ENCODE measurements at regions not wholly inside any gene's neighbourhood (a gene's known extent, or its start where the extent isn't known, plus 50 kb on each side); places are given as distances from the start of the nearest gene placed in this dataset.

DNA sequence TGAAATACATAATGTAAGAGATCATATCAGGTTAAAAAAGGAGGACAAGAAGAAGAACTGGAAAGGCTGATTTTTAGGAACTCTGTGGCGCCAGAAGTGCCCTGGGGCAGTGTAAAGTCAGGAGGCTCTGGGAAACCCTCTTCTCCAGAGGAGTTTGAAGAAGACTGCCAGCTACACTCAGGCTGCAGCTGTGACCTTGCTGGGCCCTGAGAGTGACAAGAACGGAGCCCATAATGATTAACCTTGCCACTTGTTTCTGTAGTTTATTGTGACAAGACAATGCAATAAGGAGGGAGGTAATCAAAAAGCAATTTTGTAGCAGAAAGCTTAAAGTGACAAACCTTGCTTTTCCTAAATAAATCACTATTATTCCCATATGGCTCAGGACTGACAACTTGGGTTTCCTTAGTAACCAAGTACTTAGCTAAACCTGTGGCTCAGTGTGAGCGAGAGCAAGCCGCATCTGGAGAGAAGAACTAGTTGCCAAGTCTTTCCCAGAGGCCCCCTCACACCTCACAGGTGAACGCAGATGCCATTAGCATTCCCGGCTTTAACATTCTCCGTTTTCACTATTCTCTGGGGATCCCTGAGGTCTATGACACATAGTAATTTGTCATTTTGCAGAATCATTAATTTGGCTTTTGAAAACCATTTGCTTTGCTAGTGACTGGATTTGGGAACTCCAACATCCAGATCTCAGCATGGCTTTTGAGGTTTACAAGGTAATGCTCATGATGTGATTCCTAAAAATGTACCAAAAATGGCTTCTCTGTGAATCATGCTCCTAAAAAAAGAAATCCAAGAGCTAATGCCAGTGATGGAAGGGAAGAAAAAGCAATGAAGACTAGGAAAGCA lies 115.9 kb downstream of the OMA1 start:
- TF ChIP-seq, protein P1, sequence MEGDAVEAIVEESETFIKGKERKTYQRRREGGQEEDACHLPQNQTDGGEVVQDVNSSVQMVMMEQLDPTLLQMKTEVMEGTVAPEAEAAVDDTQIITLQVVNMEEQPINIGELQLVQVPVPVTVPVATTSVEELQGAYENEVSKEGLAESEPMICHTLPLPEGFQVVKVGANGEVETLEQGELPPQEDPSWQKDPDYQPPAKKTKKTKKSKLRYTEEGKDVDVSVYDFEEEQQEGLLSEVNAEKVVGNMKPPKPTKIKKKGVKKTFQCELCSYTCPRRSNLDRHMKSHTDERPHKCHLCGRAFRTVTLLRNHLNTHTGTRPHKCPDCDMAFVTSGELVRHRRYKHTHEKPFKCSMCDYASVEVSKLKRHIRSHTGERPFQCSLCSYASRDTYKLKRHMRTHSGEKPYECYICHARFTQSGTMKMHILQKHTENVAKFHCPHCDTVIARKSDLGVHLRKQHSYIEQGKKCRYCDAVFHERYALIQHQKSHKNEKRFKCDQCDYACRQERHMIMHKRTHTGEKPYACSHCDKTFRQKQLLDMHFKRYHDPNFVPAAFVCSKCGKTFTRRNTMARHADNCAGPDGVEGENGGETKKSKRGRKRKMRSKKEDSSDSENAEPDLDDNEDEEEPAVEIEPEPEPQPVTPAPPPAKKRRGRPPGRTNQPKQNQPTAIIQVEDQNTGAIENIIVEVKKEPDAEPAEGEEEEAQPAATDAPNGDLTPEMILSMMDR (IDR thresholded peaks at IDR 0.05): no peak
- TF ChIP-seq POLR2A (IDR thresholded peaks at IDR 0.05): no peak
- no peak for TF ChIP-seq POLR2AphosphoS5 (IDR thresholded peaks at IDR 0.05)
- TF ChIP-seq EP300 (IDR thresholded peaks at IDR 0.05): no peak
- no peaks in the 10 kb centered on the region for H3K4me1 ChIP-seq
- H3K9me3 ChIP-seq: no peaks in the 10 kb centered on the region
- WGBS, 2 donors (ENCODE audit: low coverage in 1 of 2): 67 to 70% methylated on average over 6 to 7 of the region's 7 CpGs
- no peak overlapping the region for H3K4me3 ChIP-seq
- peaks cover 0 to 26% of the 10 kb centered on the region in 2 donors for H3K36me3 ChIP-seq
- no peak for ATAC-seq
- H3K27ac ChIP-seq: no peak overlapping the region
- no peaks in the 10 kb centered on the region for H3K27me3 ChIP-seq

GRCh38 chr1:58426918-58427317 lies 119.6 kb downstream of the OMA1 start:
- ATAC-seq: no peak
- H3K9me3 ChIP-seq: no peaks in the 10 kb centered on the region

GRCh38 chr1:58422436-58422835 lies 124.1 kb downstream of the OMA1 start:
- ATAC-seq: no peak
- WGBS, 2 donors (ENCODE audit: low coverage in 1 of 2): 83 to 94% methylated on average over 2 to 4 of the region's 4 CpGs
- no peaks in the 10 kb centered on the region for H3K4me1 ChIP-seq
- H3K9me3 ChIP-seq: no peaks in the 10 kb centered on the region
- TF ChIP-seq, protein P1 (IDR thresholded peaks at IDR 0.05): no peak
- TF ChIP-seq POLR2AphosphoS5 (IDR thresholded peaks at IDR 0.05) (no peak), POLR2A (IDR thresholded peaks at IDR 0.05) (no peak), EP300 (IDR thresholded peaks at IDR 0.05) (no peak)
- H3K4me3 ChIP-seq: no peak overlapping the region
- H3K27me3 ChIP-seq: no peaks in the 10 kb centered on the region
- H3K36me3 ChIP-seq: peaks cover 0 to 4% of the 10 kb centered on the region in 2 donors
- no peak overlapping the region for H3K27ac ChIP-seq

More at GRCh38 chr1:58426918-58427317, 119.6 kb downstream of the OMA1 start:
- no peak overlapping the region for H3K27ac ChIP-seq
- TF ChIP-seq POLR2A (IDR thresholded peaks at IDR 0.05) (no peak), EP300 (IDR thresholded peaks at IDR 0.05) (no peak), POLR2AphosphoS5 (IDR thresholded peaks at IDR 0.05) (no peak)
- TF ChIP-seq, protein P1 (IDR thresholded peaks at IDR 0.05): no peak
- H3K4me1 ChIP-seq: no peaks in the 10 kb centered on the region
- H3K27me3 ChIP-seq: no peaks in the 10 kb centered on the region
- 93% methylated on average over 2 of the region's 2 CpGs; no CpG with 5 or more reads in 1 of the 2 donors for WGBS, 2 donors (ENCODE audit: low coverage in 1 of 2)
- peaks cover 0 to 26% of the 10 kb centered on the region in 2 donors for H3K36me3 ChIP-seq
- H3K4me3 ChIP-seq: no peak overlapping the region

- Histone ChIP-seq H3K27ac (no peak overlapping the region), H3K4me1 (no peaks in the 10 kb centered on the region), H3K27me3 (no peaks in the 10 kb centered on the region), H3K9me3 (no peaks in the 10 kb centered on the region), H3K36me3 (peaks cover 0 to 11% of the 10 kb centered on the region in 2 donors), H3K4me3 (no peak overlapping the region)
- ATAC-seq: no peak
- TF ChIP-seq POLR2A (IDR thresholded peaks at IDR 0.05) (no peak), EP300 (IDR thresholded peaks at IDR 0.05) (no peak), POLR2AphosphoS5 (IDR thresholded peaks at IDR 0.05) (no peak)
- TF ChIP-seq, protein P1 (IDR thresholded peaks at IDR 0.05): no peak
- 58 to 80% methylated on average over 2 of the region's 2 CpGs for WGBS, 2 donors (ENCODE audit: low coverage in 1 of 2)
These were observed 128.0 kb downstream of the OMA1 start for GRCh38 chr1:58418283-58419228.
